Nephron progenitor cell (in vitro differentiated cells): ENCODE measurements at regions not wholly inside any gene's neighbourhood (a gene's known extent, or its start where the extent isn't known, plus 50 kb on each side); places are given as distances from the start of the nearest gene placed in this dataset.

Experiments used
- DNase-seq: peaks from one replicate; pipeline ENCODE4 v3.0.0; 2021
- H3K27ac Mint-ChIP-seq: 2 replicates; pipeline ENCODE4 v1.8.0; 2021; ENCODE audit warnings: mild to moderate bottlenecking, moderate library complexity, mixed read lengths
- H3K27me3 Mint-ChIP-seq: 2 replicates; pipeline ENCODE4 v1.8.0; 2021; ENCODE audit warnings: mild to moderate bottlenecking, low read depth, mixed read lengths; ENCODE audit not compliant: poor library complexity
- H3K36me3 Mint-ChIP-seq: 2 replicates; pipeline ENCODE4 v1.8.0; 2021; ENCODE audit warnings: low read depth, mixed read lengths
- H3K4me1 Mint-ChIP-seq: 2 replicates; pipeline ENCODE4 v1.8.0; 2021; ENCODE audit warnings: mixed read lengths
- H3K4me3 Mint-ChIP-seq: 2 replicates; pipeline ENCODE4 v1.8.0; 2021; ENCODE audit warnings: mild to moderate bottlenecking, moderate library complexity, mixed read lengths
- H3K9me3 Mint-ChIP-seq: 2 replicates; pipeline ENCODE4 v1.8.0; 2021; ENCODE audit warnings: mild to moderate bottlenecking, moderate library complexity, mixed read lengths
- TF ChIP-seq, protein P1 (sequence below): fragments of 200-600 bp; sonication (generic); IDR thresholded peaks from 2 replicates; pipeline ENCODE4 v1.5.0; 2021; ENCODE audit warnings: antibody characterized with exemption

DNA sequence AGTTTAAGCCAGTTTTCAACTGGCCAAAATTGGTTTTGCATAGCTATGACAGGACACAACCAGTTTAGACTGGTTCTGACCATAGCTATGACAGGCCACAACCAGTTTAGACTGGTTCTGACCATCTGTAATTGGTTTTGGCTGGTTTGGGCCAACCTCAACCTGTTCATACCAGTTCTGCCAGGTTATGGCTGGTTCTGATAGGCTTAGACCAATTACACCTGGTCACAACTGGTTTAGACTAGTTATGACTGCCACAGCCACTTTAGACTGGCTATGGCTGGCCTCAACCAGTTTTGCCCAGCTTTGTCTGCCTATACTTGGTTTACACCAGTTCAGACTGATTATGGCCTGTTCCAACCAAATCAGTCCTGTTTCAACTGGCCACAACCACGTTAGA is 353.2 kb upstream of the CAMK1G start:
- TF ChIP-seq, protein P1, sequence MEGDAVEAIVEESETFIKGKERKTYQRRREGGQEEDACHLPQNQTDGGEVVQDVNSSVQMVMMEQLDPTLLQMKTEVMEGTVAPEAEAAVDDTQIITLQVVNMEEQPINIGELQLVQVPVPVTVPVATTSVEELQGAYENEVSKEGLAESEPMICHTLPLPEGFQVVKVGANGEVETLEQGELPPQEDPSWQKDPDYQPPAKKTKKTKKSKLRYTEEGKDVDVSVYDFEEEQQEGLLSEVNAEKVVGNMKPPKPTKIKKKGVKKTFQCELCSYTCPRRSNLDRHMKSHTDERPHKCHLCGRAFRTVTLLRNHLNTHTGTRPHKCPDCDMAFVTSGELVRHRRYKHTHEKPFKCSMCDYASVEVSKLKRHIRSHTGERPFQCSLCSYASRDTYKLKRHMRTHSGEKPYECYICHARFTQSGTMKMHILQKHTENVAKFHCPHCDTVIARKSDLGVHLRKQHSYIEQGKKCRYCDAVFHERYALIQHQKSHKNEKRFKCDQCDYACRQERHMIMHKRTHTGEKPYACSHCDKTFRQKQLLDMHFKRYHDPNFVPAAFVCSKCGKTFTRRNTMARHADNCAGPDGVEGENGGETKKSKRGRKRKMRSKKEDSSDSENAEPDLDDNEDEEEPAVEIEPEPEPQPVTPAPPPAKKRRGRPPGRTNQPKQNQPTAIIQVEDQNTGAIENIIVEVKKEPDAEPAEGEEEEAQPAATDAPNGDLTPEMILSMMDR: no peak
- Mint-ChIP-seq H3K4me1 (no peaks in the 10 kb centered on the region), H3K9me3 (peaks cover 22% of the 10 kb centered on the region)

DNA sequence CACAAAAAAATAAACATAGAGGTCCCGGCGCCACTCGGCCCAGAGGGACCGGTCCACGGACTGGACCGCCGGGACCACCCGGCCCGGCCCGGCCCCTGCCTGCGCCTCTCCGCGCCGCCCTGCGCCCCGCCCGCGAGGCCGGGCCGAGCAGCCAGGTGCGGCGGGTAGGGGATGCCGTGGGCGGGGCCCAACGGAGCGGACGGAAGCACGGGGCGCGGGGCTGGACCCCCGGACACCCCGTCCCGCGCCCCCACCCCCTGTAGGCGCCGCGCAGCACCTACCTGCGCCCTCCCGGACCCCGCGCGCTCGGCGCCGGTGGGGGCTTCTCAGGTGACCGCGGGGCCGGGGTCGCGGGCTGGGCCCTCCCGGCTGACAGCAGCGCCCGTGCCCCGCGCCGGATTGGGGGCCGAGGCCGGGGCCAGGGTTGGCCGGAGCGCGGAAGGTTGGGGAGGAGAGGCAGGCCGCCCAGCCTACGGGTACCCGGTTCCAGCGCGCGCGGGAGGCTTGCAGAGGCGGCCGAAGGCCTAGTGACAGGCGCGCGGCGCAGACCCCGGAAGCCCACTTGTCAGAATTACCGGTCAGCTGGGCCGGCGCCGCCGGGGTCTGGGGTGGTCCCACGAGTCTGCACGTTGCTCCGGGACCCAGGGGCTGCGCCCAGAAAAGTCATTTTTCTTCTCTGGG is 351.9 kb upstream of the CAMK1G start:
- TF ChIP-seq, protein P1: no peak
- no peak for DNase-seq
- peaks cover 22% of the 10 kb centered on the region for H3K9me3 Mint-ChIP-seq

More for the DNA sequence above, 353.2 kb upstream of the CAMK1G start:
- H3K27me3 Mint-ChIP-seq: no peaks in the 10 kb centered on the region
- no peak overlapping the region for H3K27ac Mint-ChIP-seq
- H3K36me3 Mint-ChIP-seq: peaks cover 11% of the 10 kb centered on the region
- DNase-seq: no peak
- no peak overlapping the region for H3K4me3 Mint-ChIP-seq

GRCh38 chr1:209232197-209232596 is 351.3 kb upstream of the CAMK1G start:
- H3K36me3 Mint-ChIP-seq: peaks cover 11% of the 10 kb centered on the region
- TF ChIP-seq, protein P1: no peak
- no peaks in the 10 kb centered on the region for H3K27me3 Mint-ChIP-seq
- no peak for DNase-seq
- H3K4me3 Mint-ChIP-seq: no peak overlapping the region
- H3K9me3 Mint-ChIP-seq: peaks cover 22% of the 10 kb centered on the region
- no peaks in the 10 kb centered on the region for H3K4me1 Mint-ChIP-seq
- H3K27ac Mint-ChIP-seq: no peak overlapping the region

More for the DNA sequence above, 351.9 kb upstream of the CAMK1G start:
- Mint-ChIP-seq H3K27ac (no peak overlapping the region), H3K4me3 (no peak overlapping the region), H3K4me1 (no peaks in the 10 kb centered on the region), H3K36me3 (peaks cover 11% of the 10 kb centered on the region), H3K27me3 (no peaks in the 10 kb centered on the region)

GRCh38 chr1:209232759-209233158 is 350.8 kb upstream of the CAMK1G start:
- DNase-seq: no peak
- H3K9me3 Mint-ChIP-seq: peaks cover 22% of the 10 kb centered on the region
- no peaks in the 10 kb centered on the region for H3K4me1 Mint-ChIP-seq
- H3K27ac Mint-ChIP-seq: no peak overlapping the region
- no peaks in the 10 kb centered on the region for H3K27me3 Mint-ChIP-seq
- H3K4me3 Mint-ChIP-seq: no peak overlapping the region
- H3K36me3 Mint-ChIP-seq: peaks cover 11% of the 10 kb centered on the region
- TF ChIP-seq, protein P1: no peak

DNA sequence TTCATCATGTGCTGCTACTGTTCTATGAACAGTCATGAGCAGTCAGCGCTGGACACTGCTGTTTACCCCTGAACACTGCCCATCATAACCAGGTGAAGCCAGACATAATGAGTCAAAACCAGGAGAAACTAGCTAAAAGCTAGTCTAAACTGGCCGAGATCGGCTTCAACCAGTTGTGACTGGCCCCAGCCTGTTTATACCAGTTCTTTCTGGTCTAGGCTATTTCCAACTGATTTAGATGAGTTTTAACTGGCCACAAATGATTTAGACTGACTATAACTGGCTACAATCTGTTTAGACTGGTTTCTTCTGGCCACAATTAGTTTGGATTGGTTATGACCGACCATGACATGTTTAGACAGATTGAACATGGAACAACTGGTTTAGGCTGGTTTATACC is 348.3 kb upstream of the CAMK1G start:
- H3K27ac Mint-ChIP-seq: peak overlapping the region; percentile 57
- H3K9me3 Mint-ChIP-seq: peaks cover 26% of the 10 kb centered on the region
- TF ChIP-seq, protein P1: no peak
- H3K36me3 Mint-ChIP-seq: peaks cover 11% of the 10 kb centered on the region
- no peaks in the 10 kb centered on the region for H3K27me3 Mint-ChIP-seq
- DNase-seq: no peak
- H3K4me3 Mint-ChIP-seq: no peak overlapping the region
- H3K4me1 Mint-ChIP-seq: no peaks in the 10 kb centered on the region

GRCh38 chr1:209238356-209238755 is 345.2 kb upstream of the CAMK1G start:
- Mint-ChIP-seq H3K4me3 (no peak overlapping the region), H3K36me3 (no peaks in the 10 kb centered on the region), H3K27ac (no peak overlapping the region), H3K27me3 (peaks cover 3% of the 10 kb centered on the region), H3K4me1 (no peaks in the 10 kb centered on the region), H3K9me3 (peaks cover 4% of the 10 kb centered on the region)
- DNase-seq: no peak
- TF ChIP-seq, protein P1: no peak
